ENCODE measurements at regions not wholly inside any gene's neighbourhood (a gene's known extent, or its start where the extent isn't known, plus 50 kb on each side); places are given as distances from the start of the nearest gene placed in this dataset.

DNA sequence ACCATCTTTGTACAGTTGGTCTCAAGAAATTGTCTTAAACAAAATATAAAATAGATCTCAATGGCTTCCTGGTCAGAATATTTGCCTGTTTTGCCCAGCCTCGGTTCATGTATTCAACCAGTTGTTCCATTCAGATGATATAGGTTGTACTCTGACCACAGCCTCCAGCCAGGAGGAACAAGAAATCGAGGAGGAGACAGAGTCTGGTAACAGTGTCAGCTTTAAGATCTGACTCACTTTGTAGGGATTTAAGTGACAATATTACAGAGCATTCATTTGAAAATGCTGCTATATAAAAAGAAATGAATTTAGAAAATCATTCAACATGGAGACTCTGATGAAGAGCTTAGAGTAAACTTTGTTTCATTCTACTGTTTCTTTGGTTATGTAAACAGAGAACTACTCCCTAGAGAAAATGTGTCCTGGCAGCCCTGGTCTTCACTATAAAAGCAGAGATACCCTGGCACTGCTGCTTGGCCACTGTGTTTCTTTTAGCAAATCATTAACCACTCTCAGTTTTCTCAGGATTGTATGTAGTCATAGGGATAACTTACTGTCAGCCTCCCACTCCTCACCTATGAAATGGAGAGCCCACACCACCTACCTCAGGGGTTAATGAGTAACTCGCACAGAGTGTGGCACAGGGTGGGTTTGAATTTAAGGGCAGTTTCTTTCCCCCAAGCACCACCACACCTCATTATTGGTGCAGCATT, 53.5 kb downstream of the PAGE2 start:
- Histone ChIP-seq H3K9me3 (no peaks in the 10 kb centered on the region), H3K4me1 (no peaks in the 10 kb centered on the region), H3K27me3 (no peaks in the 10 kb centered on the region), H3K27ac (peak overlapping the region; percentile 17 to 62 (median 60)), H3K36me3 (no peaks in the 10 kb centered on the region), H3K4me3 (no peak overlapping the region)
- WGBS, 2 donors (ENCODE audit: low coverage in 1 of 2) = 56% methylated on average over 3 of the region's 3 CpGs; no CpG with 5 or more reads in 1 of the 2 donors
- in situ Hi-C loops (cut with MboI; ENCODE audit: low pct_ligation_motif_present in 1 of 4, low pct_unique_long_range_greater_than_20kb in 1 of 4, low sequenced_read_pairs in 3 of 4) = no loop called here
- TF ChIP-seq, protein P1, sequence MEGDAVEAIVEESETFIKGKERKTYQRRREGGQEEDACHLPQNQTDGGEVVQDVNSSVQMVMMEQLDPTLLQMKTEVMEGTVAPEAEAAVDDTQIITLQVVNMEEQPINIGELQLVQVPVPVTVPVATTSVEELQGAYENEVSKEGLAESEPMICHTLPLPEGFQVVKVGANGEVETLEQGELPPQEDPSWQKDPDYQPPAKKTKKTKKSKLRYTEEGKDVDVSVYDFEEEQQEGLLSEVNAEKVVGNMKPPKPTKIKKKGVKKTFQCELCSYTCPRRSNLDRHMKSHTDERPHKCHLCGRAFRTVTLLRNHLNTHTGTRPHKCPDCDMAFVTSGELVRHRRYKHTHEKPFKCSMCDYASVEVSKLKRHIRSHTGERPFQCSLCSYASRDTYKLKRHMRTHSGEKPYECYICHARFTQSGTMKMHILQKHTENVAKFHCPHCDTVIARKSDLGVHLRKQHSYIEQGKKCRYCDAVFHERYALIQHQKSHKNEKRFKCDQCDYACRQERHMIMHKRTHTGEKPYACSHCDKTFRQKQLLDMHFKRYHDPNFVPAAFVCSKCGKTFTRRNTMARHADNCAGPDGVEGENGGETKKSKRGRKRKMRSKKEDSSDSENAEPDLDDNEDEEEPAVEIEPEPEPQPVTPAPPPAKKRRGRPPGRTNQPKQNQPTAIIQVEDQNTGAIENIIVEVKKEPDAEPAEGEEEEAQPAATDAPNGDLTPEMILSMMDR (IDR thresholded peaks at IDR 0.05) = no peak
- no peak for TF ChIP-seq POLR2A (IDR thresholded peaks at IDR 0.05)
- no peak for TF ChIP-seq POLR2AphosphoS5 (IDR thresholded peaks at IDR 0.05)
- no peak for TF ChIP-seq EP300 (IDR thresholded peaks at IDR 0.05; ENCODE audit: low read depth)
- peak; percentile 21 for DNase-seq
- intact Hi-C loops (cut with DNase I; ENCODE audit: low total_unique reads) = no loop called here

- no peak for TF ChIP-seq POLR2AphosphoS5 (IDR thresholded peaks at IDR 0.05)
- TF ChIP-seq POLR2A (IDR thresholded peaks at IDR 0.05) = no peak
- TF ChIP-seq, protein P1 (IDR thresholded peaks at IDR 0.05) = no peak
- TF ChIP-seq EP300 (IDR thresholded peaks at IDR 0.05; ENCODE audit: low read depth) = no peak
- no peaks in the 10 kb centered on the region for H3K36me3 ChIP-seq
- no peaks in the 10 kb centered on the region for H3K4me1 ChIP-seq
- H3K27me3 ChIP-seq = no peaks in the 10 kb centered on the region
- no peaks in the 10 kb centered on the region for H3K9me3 ChIP-seq
- in situ Hi-C loops (cut with MboI; ENCODE audit: low pct_ligation_motif_present in 1 of 4, low pct_unique_long_range_greater_than_20kb in 1 of 4, low sequenced_read_pairs in 3 of 4) = no loop called here
- no peak overlapping the region for H3K4me3 ChIP-seq
- intact Hi-C loops (cut with DNase I; ENCODE audit: low total_unique reads) = no loop called here
- WGBS, 2 donors (ENCODE audit: low coverage in 1 of 2) = 40 to 67% methylated on average over 1 to 6 of the region's 6 CpGs
- H3K27ac ChIP-seq = peak overlapping the region; percentile 13 to 62 (median 60)
- DNase-seq = no peak
Observed at GRCh38 chrX:55142919-55143310, 54.1 kb downstream of the PAGE2 start.

DNA sequence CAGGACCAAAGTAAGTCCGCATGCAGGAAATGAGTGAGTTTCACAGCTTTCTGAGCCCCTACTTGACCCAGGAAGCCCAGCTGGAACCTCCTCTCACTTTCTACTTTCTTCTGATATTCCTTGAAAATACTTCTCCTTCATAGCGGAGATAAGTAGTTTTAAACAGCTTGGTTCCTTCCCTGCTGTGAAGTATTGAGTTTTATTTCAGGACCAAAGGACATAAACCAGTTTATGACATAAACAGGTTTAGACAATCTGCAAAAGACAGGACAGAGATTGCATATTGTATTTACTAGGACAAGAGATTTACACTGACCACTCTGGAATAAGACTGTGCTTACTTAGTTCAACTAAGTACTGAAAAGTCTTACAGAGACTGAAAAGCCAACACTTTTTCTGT, 54.8 kb downstream of the PAGE2 start:
- no peaks in the 10 kb centered on the region for H3K27me3 ChIP-seq
- in situ Hi-C loops (cut with MboI; ENCODE audit: low pct_ligation_motif_present in 1 of 4, low pct_unique_long_range_greater_than_20kb in 1 of 4, low sequenced_read_pairs in 3 of 4) (no loop called here), intact Hi-C loops (cut with DNase I; ENCODE audit: low total_unique reads) (no loop called here)
- no peak for TF ChIP-seq POLR2AphosphoS5 (IDR thresholded peaks at IDR 0.05)
- no peak for TF ChIP-seq EP300 (IDR thresholded peaks at IDR 0.05; ENCODE audit: low read depth)
- TF ChIP-seq POLR2A (IDR thresholded peaks at IDR 0.05) = no peak
- TF ChIP-seq, protein P1 (IDR thresholded peaks at IDR 0.05) = no peak
- no peak for DNase-seq
- H3K4me3 ChIP-seq = no peak overlapping the region
- no peaks in the 10 kb centered on the region for H3K4me1 ChIP-seq
- H3K36me3 ChIP-seq = no peaks in the 10 kb centered on the region
- 54% methylated on average over 2 of the region's 2 CpGs; no CpG with 5 or more reads in 1 of the 2 donors for WGBS, 2 donors (ENCODE audit: low coverage in 1 of 2)
- H3K9me3 ChIP-seq = no peaks in the 10 kb centered on the region
- H3K27ac ChIP-seq = peak overlapping the region in 2 of 4 donors; percentile 59 to 62

GRCh38 chrX:55144697-55145096, 55.9 kb downstream of the PAGE2 start:
- TF ChIP-seq EP300 (IDR thresholded peaks at IDR 0.05; ENCODE audit: low read depth) = no peak
- TF ChIP-seq, protein P1 (IDR thresholded peaks at IDR 0.05) = no peak
- TF ChIP-seq POLR2AphosphoS5 (IDR thresholded peaks at IDR 0.05) = no peak
- no peak for TF ChIP-seq POLR2A (IDR thresholded peaks at IDR 0.05)
- Histone ChIP-seq H3K27me3 (no peaks in the 10 kb centered on the region), H3K4me3 (no peak overlapping the region), H3K4me1 (no peaks in the 10 kb centered on the region), H3K9me3 (no peaks in the 10 kb centered on the region), H3K27ac (no peak overlapping the region), H3K36me3 (no peaks in the 10 kb centered on the region)
- WGBS, 2 donors (ENCODE audit: low coverage in 1 of 2) = 77% methylated on average over 2 of the region's 2 CpGs; no CpG with 5 or more reads in 1 of the 2 donors
- no peak for DNase-seq
- in situ Hi-C loops (cut with MboI; ENCODE audit: low pct_ligation_motif_present in 1 of 4, low pct_unique_long_range_greater_than_20kb in 1 of 4, low sequenced_read_pairs in 3 of 4) (no loop called here), intact Hi-C loops (cut with DNase I; ENCODE audit: low total_unique reads) (no loop called here)
